Upper lobe of left lung (tissue), 4 donors: ENCODE measurements at regions not wholly inside any gene's neighbourhood (a gene's known extent, or its start where the extent isn't known, plus 50 kb on each side); places are given as distances from the start of the nearest gene placed in this dataset.

Experiments used
- POLR2AphosphoS5 ChIP-seq, 2 donors: sonication (generic); formaldehyde crosslinking; IDR thresholded peaks; one replicate each; pipeline ENCODE4 v1.5.1; 2017; ENCODE audit warnings: antibody characterized with exemption in 2 of 2
- TF ChIP-seq, protein P1 (sequence below), 6 experiments: fragments of 450-650 bp in 4 of 6; fragments of 200-600 bp in 2 of 6; sonication (generic) in 2 of 6; IDR thresholded peaks; one replicate each; pipeline ENCODE4 v1.5.1; 2016 to 2019; ENCODE audit warnings: antibody characterized with exemption in 6 of 6

DNA sequence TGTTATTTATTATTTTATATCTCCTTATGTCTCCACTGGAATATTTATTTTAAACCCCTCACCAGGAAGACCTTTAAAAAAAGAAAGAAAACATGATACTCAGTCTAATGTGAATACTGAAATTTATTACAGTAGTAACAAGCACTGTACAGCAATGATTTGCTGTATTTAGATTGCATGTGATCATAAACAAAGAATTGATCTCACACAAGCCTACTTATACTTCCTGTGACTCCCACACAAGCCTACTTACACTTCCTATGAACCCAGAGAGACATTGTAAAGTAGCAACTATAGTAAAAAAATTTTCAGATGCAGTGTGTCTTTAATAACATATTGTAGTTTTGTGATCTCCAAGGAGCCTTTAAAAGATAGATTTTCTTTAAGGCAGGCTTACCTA lies 142.7 kb upstream of the SYT1 start:
- TF ChIP-seq, protein P1, sequence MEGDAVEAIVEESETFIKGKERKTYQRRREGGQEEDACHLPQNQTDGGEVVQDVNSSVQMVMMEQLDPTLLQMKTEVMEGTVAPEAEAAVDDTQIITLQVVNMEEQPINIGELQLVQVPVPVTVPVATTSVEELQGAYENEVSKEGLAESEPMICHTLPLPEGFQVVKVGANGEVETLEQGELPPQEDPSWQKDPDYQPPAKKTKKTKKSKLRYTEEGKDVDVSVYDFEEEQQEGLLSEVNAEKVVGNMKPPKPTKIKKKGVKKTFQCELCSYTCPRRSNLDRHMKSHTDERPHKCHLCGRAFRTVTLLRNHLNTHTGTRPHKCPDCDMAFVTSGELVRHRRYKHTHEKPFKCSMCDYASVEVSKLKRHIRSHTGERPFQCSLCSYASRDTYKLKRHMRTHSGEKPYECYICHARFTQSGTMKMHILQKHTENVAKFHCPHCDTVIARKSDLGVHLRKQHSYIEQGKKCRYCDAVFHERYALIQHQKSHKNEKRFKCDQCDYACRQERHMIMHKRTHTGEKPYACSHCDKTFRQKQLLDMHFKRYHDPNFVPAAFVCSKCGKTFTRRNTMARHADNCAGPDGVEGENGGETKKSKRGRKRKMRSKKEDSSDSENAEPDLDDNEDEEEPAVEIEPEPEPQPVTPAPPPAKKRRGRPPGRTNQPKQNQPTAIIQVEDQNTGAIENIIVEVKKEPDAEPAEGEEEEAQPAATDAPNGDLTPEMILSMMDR (IDR thresholded peaks at IDR 0.05): no peak
- no peak for TF ChIP-seq POLR2AphosphoS5 (IDR thresholded peaks at IDR 0.05)
